ENCODE measurements at regions not wholly inside any gene's neighbourhood (a gene's known extent, or its start where the extent isn't known, plus 50 kb on each side); places are given as distances from the start of the nearest gene placed in this dataset.

GRCh38 chr10:2012209-2012608 lies 274.9 kb upstream of the ADARB2 start:
- DNase-seq (ENCODE audit: low read depth in 1 of 2, low spot score in 1 of 2): no peak
- H3K4me1 ChIP-seq (ENCODE audit: low read depth): no peaks in the 10 kb centered on the region
- TF ChIP-seq CTCF (IDR thresholded peaks at IDR 0.05; ENCODE audit: low read depth, low read length): no peak

GRCh38 chr10:2011106-2011716 lies 273.9 kb upstream of the ADARB2 start:
- Histone ChIP-seq H3K4me3 (no peak overlapping the region), H3K27me3 (no peaks in the 10 kb centered on the region), H3K9me3 (ENCODE audit: low read depth) (no peaks in the 10 kb centered on the region), H3K4me1 (ENCODE audit: low read depth) (no peaks in the 10 kb centered on the region), H3K27ac (no peak overlapping the region), H3K36me3 (no peaks in the 10 kb centered on the region)
- peak in 1 of 2 donors; percentile 62 for DNase-seq (ENCODE audit: low read depth in 1 of 2, low spot score in 1 of 2)
- no peak for TF ChIP-seq CTCF (IDR thresholded peaks at IDR 0.05; ENCODE audit: low read depth, low read length)

More at GRCh38 chr10:2012209-2012608, 274.9 kb upstream of the ADARB2 start:
- H3K27ac ChIP-seq: no peak overlapping the region
- no peaks in the 10 kb centered on the region for H3K36me3 ChIP-seq
- H3K9me3 ChIP-seq (ENCODE audit: low read depth): no peaks in the 10 kb centered on the region
- no peaks in the 10 kb centered on the region for H3K27me3 ChIP-seq
- H3K4me3 ChIP-seq: no peak overlapping the region

DNA sequence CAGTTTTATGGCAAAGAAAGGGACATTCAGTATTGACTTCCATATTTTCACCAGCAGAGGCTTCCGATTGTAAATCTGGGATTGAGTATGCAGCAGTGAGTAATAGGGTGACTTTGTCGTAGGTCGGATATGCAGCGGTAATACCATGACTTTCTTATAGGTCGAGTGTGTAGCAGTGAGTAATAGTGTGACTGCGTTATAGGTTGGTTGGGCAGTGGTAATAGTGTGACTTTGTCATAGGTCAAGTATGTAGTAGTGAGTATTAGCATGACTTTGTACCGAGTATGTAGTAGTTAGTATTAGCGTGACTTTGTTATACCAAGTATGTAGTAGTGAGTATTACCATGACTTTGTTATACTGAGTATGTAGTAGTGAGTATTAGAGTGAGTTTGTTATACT lies 268.2 kb upstream of the ADARB2 start:
- H3K27me3 ChIP-seq: no peaks in the 10 kb centered on the region
- TF ChIP-seq CTCF (IDR thresholded peaks at IDR 0.05; ENCODE audit: low read depth, low read length): no peak
- no peak overlapping the region for H3K27ac ChIP-seq
- H3K9me3 ChIP-seq (ENCODE audit: low read depth): no peaks in the 10 kb centered on the region
- H3K36me3 ChIP-seq: no peaks in the 10 kb centered on the region
- DNase-seq (ENCODE audit: low read depth in 1 of 2, low spot score in 1 of 2): no peak
- H3K4me3 ChIP-seq: no peak overlapping the region
- no peaks in the 10 kb centered on the region for H3K4me1 ChIP-seq (ENCODE audit: low read depth)

DNA sequence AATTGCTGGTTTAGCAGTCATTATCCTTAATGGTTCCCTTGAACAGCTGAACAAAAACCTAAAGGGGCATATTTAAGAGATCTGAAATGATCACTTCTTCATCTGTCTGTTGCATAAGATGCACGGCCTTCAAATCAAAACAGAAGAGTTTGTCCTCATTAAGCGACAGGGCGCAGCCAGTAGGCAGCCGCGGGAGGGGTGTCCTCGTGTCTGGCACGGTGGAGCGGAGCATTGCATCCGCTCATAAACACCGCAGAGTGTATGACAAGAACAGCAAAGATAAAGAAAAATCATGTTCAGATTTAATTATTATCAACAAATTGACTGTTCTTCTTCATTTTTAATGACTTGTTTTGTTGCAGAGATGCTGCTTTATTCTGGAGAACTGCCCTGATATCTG lies 255.6 kb upstream of the ADARB2 start:
- DNase-seq (ENCODE audit: low read depth in 1 of 2, low spot score in 1 of 2): no peak
- peaks cover 3% of the 10 kb centered on the region for H3K27me3 ChIP-seq
- no peaks in the 10 kb centered on the region for H3K36me3 ChIP-seq
- TF ChIP-seq CTCF (IDR thresholded peaks at IDR 0.05; ENCODE audit: low read depth, low read length): no peak
- H3K9me3 ChIP-seq (ENCODE audit: low read depth): no peaks in the 10 kb centered on the region
- no peak overlapping the region for H3K27ac ChIP-seq
- no peaks in the 10 kb centered on the region for H3K4me1 ChIP-seq (ENCODE audit: low read depth)
- no peak overlapping the region for H3K4me3 ChIP-seq

GRCh38 chr10:1989090-1989489 lies 251.8 kb upstream of the ADARB2 start:
- H3K27me3 ChIP-seq: peaks cover 3% of the 10 kb centered on the region
- no peak overlapping the region for H3K4me3 ChIP-seq
- no peaks in the 10 kb centered on the region for H3K4me1 ChIP-seq (ENCODE audit: low read depth)
- no peak overlapping the region for H3K27ac ChIP-seq
- no peaks in the 10 kb centered on the region for H3K36me3 ChIP-seq
- TF ChIP-seq CTCF (IDR thresholded peaks at IDR 0.05; ENCODE audit: low read depth, low read length): no peak
- H3K9me3 ChIP-seq (ENCODE audit: low read depth): no peaks in the 10 kb centered on the region
- DNase-seq (ENCODE audit: low read depth in 1 of 2, low spot score in 1 of 2): no peak

All from cardiac muscle cell (in vitro differentiated cells and primary cell).